ENCODE measurements at regions not wholly inside any gene's neighbourhood (a gene's known extent, or its start where the extent isn't known, plus 50 kb on each side); places are given as distances from the start of the nearest gene placed in this dataset.

GRCh38 chr18:75977081-75977480 lies 518.0 kb downstream of the ZNF516 start:
- Histone ChIP-seq H3F3A (replicated peaks; ENCODE audit: low read depth) (no peaks in the 10 kb centered on the region), H3K4me3 (no peak overlapping the region), H3K27me3 (ENCODE audit: insufficient read depth) (no peaks in the 10 kb centered on the region), H2AFZ (no peak overlapping the region), H3K9me2 (ENCODE audit: insufficient read depth) (no peaks in the 10 kb centered on the region), H3K79me2 (replicated peaks; ENCODE audit: insufficient read depth) (no peaks in the 10 kb centered on the region), H3K4me2 (no peak overlapping the region), H3K36me3 (ENCODE audit: insufficient read depth) (no peaks in the 10 kb centered on the region), H3K4me1 (ENCODE audit: insufficient read depth) (no peaks in the 10 kb centered on the region), H3K27ac (ENCODE audit: low read depth) (no peak overlapping the region), H4K20me1 (replicated peaks; ENCODE audit: insufficient read depth) (no peaks in the 10 kb centered on the region)
- DNase-seq (ENCODE audit: low spot score): no peak
- Mint-ChIP-seq H3K4me3 (no peak overlapping the region), H3K36me3 (ENCODE audit: low read depth) (no peaks in the 10 kb centered on the region), H3K4me1 (0 out of 3 replicates have a peak, but pooled peaks cover 3% of the 10 kb centered on the region), H3K27ac (no peak overlapping the region), H3K9me3 (no peaks in the 10 kb centered on the region), H3K27me3 (ENCODE audit: insufficient read depth, low read depth, poor library complexity) (no peaks in the 10 kb centered on the region)
- ATAC-seq: no peak
- TF ChIP-seq EZH2phosphoT487 (IDR thresholded peaks at IDR 0.05; ENCODE audit: unreplicated experiment) (no peak), NANOG (IDR thresholded peaks at IDR 0.05; ENCODE audit: borderline replicate concordance) (no peak), CTCF (conservative IDR thresholded peaks at IDR 0.05; ENCODE audit: low read depth in 2 of 2) (no peak), EZH2 (IDR thresholded peaks at IDR 0.05; ENCODE audit: low read depth, unreplicated experiment) (no peak), ZNF114 (CRISPR knock-in tag; IDR thresholded peaks at IDR 0.05) (no peak), JUNB (IDR thresholded peaks at IDR 0.05; ENCODE audit: unreplicated experiment) (no peak), ETS1 (IDR thresholded peaks at IDR 0.05) (no peak), ZNF462 (CRISPR knock-in tag; IDR thresholded peaks at IDR 0.05) (no peak), POLR2AphosphoS5 (IDR thresholded peaks at IDR 0.05; ENCODE audit: low read depth) (no peak), STAT1 (IDR thresholded peaks at IDR 0.05; ENCODE audit: unreplicated experiment) (no peak), CREB1 (CRISPR knock-in tag; IDR thresholded peaks at IDR 0.05; ENCODE audit: low read depth) (no peak), REST (IDR thresholded peaks at IDR 0.05; ENCODE audit: unreplicated experiment) (no peak), ZNF331 (CRISPR knock-in tag; IDR thresholded peaks at IDR 0.05; ENCODE audit: low read depth) (no peak)

All from GM23338 (cell line).